OCI-LY3 (cell line): ENCODE measurements at regions not wholly inside any gene's neighbourhood (a gene's known extent, or its start where the extent isn't known, plus 50 kb on each side); places are given as distances from the start of the nearest gene placed in this dataset.

Source experiments
- H2AFZ ChIP-seq: fragments of 200-600, 300-600 bp; shearing (Covaris generic); 2 replicates; pipeline ENCODE4 v1.6.0; 2014; ENCODE audit warnings: antibody characterized with exemption, low read depth, low read length
- H3K27ac ChIP-seq: fragments of 200-600, 300-600 bp; sonication (generic); 2 replicates; pipeline ENCODE4 v1.5.1; 2014; ENCODE audit warnings: mild to moderate bottlenecking, low read length, moderate library complexity, mixed read lengths
- H3K27me3 ChIP-seq: fragments of 200-600, 300-600 bp; sonication (generic); 2 replicates; pipeline ENCODE4 v1.6.1; 2014; ENCODE audit warnings: low read depth, low read length, mixed read lengths
- H3K36me3 ChIP-seq: fragments of 200-600, 300-600 bp; sonication (generic); replicated peaks from 2 replicates; pipeline ENCODE3; 2014; ENCODE audit warnings: low read depth, low read length, mixed read lengths
- H3K4me1 ChIP-seq: fragments of 300-600, 200-600 bp; sonication (generic); 2 replicates; pipeline ENCODE4 v1.6.1; 2014; ENCODE audit warnings: low read length, mixed read lengths
- H3K4me2 ChIP-seq: fragments of 200-600, 300-600 bp; sonication (generic); 2 replicates; pipeline ENCODE4 v1.6.1; 2014; ENCODE audit warnings: low read length, mixed read lengths
- H3K4me3 ChIP-seq: fragments of 300-600, 200-600 bp; sonication (generic); 2 replicates; pipeline ENCODE4 v1.5.1; 2014; ENCODE audit warnings: antibody characterized with exemption, mild to moderate bottlenecking, low read length, moderate library complexity
- H3K79me2 ChIP-seq: fragments of 300-600, 200-600 bp; shearing (Covaris generic); 2 replicates; pipeline ENCODE4 v1.6.1; 2014; ENCODE audit warnings: mild to moderate bottlenecking, low read length, mixed read lengths
- H3K9ac ChIP-seq: fragments of 300-600, 200-600 bp; shearing (Covaris generic); 2 replicates; pipeline ENCODE4 v1.6.0; 2014; ENCODE audit warnings: mild to moderate bottlenecking, low read length, moderate library complexity
- H3K9me3 ChIP-seq: fragments of 200-600, 300-600 bp; shearing (Covaris generic); 2 replicates; pipeline ENCODE4 v1.6.1; 2014; ENCODE audit warnings: low read length, mixed read lengths; ENCODE audit not compliant: insufficient read depth
- H4K20me1 ChIP-seq: fragments of 200-600, 300-600 bp; sonication (generic); 2 replicates; pipeline ENCODE4 v1.6.1; 2016; ENCODE audit warnings: low read length, mixed read lengths; ENCODE audit not compliant: insufficient read depth
- EZH2phosphoT487 ChIP-seq: fragments of 200-600 bp; shearing (Covaris generic); IDR thresholded peaks from 2 replicates; pipeline ENCODE4 v1.6.1; 2018; ENCODE audit warnings: antibody characterized with exemption, mixed run types, low read depth
- TF ChIP-seq, protein P1 (sequence below): fragments of 200-600, 300-600 bp; sonication (generic); IDR thresholded peaks from 2 replicates; pipeline ENCODE4 v1.5.1; 2014; ENCODE audit warnings: antibody characterized with exemption, low read length, low read depth

DNA sequence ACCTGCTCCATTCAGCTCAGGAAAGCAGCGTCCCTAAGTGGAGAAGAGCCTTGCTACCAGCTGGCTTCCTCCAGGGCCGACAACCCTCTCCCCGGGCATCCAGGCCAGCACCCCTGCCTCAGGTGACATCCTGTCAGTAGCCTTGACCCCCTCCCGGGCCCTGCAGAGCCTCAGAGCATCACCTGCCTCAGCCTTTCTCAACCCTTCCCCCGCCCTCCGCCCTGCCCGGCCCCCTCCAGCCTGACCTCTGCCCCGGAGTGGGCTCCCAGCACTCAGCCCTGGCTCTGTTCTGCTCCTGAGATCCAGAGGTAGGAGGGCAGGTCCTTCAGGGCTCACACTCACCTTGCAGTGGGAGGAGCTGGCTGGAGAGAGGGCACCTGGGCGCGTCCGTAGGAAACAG, 73.8 kb upstream of the METRNL start:
- Histone ChIP-seq H3K4me3 (no peak overlapping the region), H3K9me3 (no peaks in the 10 kb centered on the region), H3K36me3 (peaks cover 4% of the 10 kb centered on the region), H3K27me3 (no peaks in the 10 kb centered on the region), H3K4me2 (no peak overlapping the region), H4K20me1 (no peaks in the 10 kb centered on the region), H3K79me2 (no peaks in the 10 kb centered on the region), H3K4me1 (no peaks in the 10 kb centered on the region), H3K27ac (no peak overlapping the region), H2AFZ (no peak overlapping the region), H3K9ac (no peak overlapping the region)
- no peak for TF ChIP-seq EZH2phosphoT487
- TF ChIP-seq, protein P1, sequence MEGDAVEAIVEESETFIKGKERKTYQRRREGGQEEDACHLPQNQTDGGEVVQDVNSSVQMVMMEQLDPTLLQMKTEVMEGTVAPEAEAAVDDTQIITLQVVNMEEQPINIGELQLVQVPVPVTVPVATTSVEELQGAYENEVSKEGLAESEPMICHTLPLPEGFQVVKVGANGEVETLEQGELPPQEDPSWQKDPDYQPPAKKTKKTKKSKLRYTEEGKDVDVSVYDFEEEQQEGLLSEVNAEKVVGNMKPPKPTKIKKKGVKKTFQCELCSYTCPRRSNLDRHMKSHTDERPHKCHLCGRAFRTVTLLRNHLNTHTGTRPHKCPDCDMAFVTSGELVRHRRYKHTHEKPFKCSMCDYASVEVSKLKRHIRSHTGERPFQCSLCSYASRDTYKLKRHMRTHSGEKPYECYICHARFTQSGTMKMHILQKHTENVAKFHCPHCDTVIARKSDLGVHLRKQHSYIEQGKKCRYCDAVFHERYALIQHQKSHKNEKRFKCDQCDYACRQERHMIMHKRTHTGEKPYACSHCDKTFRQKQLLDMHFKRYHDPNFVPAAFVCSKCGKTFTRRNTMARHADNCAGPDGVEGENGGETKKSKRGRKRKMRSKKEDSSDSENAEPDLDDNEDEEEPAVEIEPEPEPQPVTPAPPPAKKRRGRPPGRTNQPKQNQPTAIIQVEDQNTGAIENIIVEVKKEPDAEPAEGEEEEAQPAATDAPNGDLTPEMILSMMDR: no peak

DNA sequence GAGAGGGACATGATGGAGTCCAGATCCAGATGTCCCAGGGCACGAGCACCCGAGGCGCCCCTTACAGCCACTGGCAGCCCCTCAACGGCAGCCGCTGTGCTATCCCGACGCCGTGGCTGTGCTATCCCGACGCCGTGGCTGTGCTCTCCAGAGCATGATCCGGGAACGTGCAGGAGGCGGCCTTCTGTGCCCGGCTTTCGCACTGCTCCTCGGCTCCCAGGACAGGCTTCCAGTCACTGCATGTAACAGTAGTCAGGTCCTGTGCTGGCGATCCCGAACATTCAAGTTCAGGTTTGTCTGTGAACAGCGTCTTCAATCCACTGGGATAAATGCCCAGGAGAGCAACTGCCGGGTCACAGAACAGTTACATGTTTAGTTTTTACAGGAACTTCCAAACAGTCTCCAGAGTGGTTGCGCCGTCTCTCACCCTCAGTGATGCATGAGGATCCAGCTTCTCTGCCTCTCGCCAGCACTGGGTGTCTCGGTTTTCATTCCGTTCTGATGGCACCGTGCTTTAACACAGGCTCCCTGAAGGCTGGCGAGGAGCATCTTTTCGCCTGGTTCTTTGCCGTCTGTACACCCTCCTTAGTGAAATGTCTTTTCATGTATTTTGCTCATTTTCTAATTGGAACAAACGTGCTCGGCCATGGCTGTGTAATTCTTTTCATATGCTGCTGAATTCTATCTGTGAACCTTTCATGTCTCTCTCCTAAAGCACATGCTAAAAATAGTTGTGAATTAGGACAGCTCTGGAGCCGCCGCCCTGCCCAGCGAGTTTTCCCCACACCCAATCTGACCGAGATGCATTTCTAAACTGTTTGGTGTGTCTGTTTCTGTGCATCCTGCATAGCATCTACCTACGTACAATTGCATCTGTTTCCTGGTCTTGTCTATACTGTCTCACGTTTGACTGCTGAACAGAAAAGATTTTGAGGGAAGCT, 72.6 kb upstream of the METRNL start:
- H4K20me1 ChIP-seq: no peaks in the 10 kb centered on the region
- H3K36me3 ChIP-seq: peaks cover 4% of the 10 kb centered on the region
- no peak overlapping the region for H3K27ac ChIP-seq
- no peaks in the 10 kb centered on the region for H3K79me2 ChIP-seq
- H3K4me3 ChIP-seq: no peak overlapping the region
- no peaks in the 10 kb centered on the region for H3K27me3 ChIP-seq
- no peak overlapping the region for H2AFZ ChIP-seq
- no peaks in the 10 kb centered on the region for H3K9me3 ChIP-seq
- TF ChIP-seq EZH2phosphoT487: no peak
- TF ChIP-seq, protein P1: no peak
- no peak overlapping the region for H3K4me2 ChIP-seq
- no peak overlapping the region for H3K9ac ChIP-seq
- H3K4me1 ChIP-seq: no peaks in the 10 kb centered on the region

DNA sequence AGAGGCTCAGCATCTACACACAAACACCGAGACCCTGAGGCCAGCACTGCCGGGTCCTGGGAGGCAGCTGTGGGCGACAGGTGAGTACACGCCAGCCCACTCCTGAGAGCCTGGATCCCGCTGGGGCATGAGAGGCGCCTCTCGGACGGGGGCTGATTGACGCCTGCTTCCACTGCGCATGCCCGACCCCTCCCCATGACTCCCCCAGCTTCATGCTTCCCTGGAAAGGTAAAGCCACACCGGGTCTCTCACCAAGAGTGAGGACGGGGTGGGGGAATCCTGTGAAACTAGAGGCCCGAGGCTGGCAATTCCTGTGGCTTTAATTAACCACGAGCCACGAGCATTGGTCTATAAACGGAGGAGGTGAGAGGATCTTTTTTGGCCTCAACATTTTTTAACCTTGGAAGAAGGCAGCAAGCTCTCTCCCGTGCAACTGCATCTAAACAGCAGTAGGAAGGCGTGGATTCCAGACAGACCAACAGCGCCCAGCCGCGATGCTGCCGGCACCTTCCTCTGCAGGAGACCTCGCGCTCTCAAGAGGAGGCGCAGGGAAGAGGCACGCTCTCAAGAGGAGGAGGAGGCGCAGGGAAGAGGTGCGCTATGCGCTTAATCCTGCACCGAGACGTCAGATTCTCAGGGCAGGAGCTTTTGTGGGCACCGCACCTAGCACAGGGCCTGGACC, 71.8 kb upstream of the METRNL start:
- no peaks in the 10 kb centered on the region for H3K79me2 ChIP-seq
- peaks cover 4% of the 10 kb centered on the region for H3K36me3 ChIP-seq
- peaks cover 4% of the 10 kb centered on the region for H3K4me1 ChIP-seq
- no peak overlapping the region for H2AFZ ChIP-seq
- no peak overlapping the region for H3K4me2 ChIP-seq
- no peaks in the 10 kb centered on the region for H3K27me3 ChIP-seq
- no peaks in the 10 kb centered on the region for H4K20me1 ChIP-seq
- no peak overlapping the region for H3K4me3 ChIP-seq
- no peak overlapping the region for H3K9ac ChIP-seq
- TF ChIP-seq EZH2phosphoT487: no peak
- TF ChIP-seq, protein P1: no peak
- no peaks in the 10 kb centered on the region for H3K9me3 ChIP-seq
- no peak overlapping the region for H3K27ac ChIP-seq

DNA sequence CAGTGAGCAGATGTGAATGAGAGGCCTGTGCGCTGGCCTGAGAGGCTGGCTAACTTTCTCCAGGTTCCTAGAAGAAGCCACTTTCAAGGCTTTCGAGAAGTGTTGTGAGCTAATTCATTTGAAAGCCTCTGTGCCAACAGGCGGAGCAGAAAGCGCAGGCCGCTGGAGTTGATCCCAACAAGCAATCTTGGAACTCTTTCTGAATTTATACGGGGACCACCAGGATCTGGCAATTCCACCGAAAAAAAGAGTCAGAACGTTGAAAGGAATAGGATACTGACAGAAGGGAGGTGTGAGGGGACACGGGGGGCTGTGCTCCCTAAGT, 71.3 kb upstream of the METRNL start:
- TF ChIP-seq EZH2phosphoT487: no peak
- TF ChIP-seq, protein P1: no peak
- Histone ChIP-seq H3K4me3 (no peak overlapping the region), H3K4me2 (no peak overlapping the region), H3K27me3 (no peaks in the 10 kb centered on the region), H3K79me2 (no peaks in the 10 kb centered on the region), H4K20me1 (no peaks in the 10 kb centered on the region), H2AFZ (no peak overlapping the region), H3K9me3 (no peaks in the 10 kb centered on the region), H3K36me3 (peaks cover 4% of the 10 kb centered on the region), H3K27ac (no peak overlapping the region), H3K9ac (no peak overlapping the region), H3K4me1 (peaks cover 9% of the 10 kb centered on the region)
